Endothelial cell of umbilical vein (primary cell): ENCODE measurements at regions not wholly inside any gene's neighbourhood (a gene's known extent, or its start where the extent isn't known, plus 50 kb on each side); places are given as distances from the start of the nearest gene placed in this dataset.

Experiments used
- CTCF ChIP-seq, 2 donors: IDR thresholded peaks; 1 replicate in 1 of 2; 2 replicates in 1 of 2; pipeline ENCODE4 v1.5.1; 2011; ENCODE audit warnings: low read length in 2 of 2, mild to moderate bottlenecking in 2 of 2, moderate library complexity in 2 of 2, control low read depth in 1 of 2, inconsistent platforms in 1 of 2, low read depth in 1 of 2; ENCODE audit not compliant: insufficient read depth in 1 of 2; ENCODE audit errors: extremely low read depth in 1 of 2
- EZH2 ChIP-seq: IDR thresholded peaks from 2 replicates; pipeline ENCODE4 v1.6.1; 2012; ENCODE audit warnings: borderline replicate concordance, low read depth, mild to moderate bottlenecking, moderate library complexity, low read length, inconsistent platforms; ENCODE audit not compliant: severe bottlenecking
- GATA2 ChIP-seq: IDR thresholded peaks from 2 replicates; pipeline ENCODE4 v1.7.0; 2011; ENCODE audit warnings: low read depth, mild to moderate bottlenecking, moderate library complexity, mixed read lengths, low read length; ENCODE audit not compliant: insufficient read length, insufficient read depth
- POLR2A ChIP-seq: IDR thresholded peaks from 2 replicates; pipeline ENCODE4 v1.6.1; 2012; ENCODE audit warnings: low read depth, mild to moderate bottlenecking, control low read depth, low read length
- POLR2AphosphoS5 ChIP-seq: IDR thresholded peaks from 2 replicates; pipeline ENCODE4 v1.6.1; 2012; ENCODE audit warnings: low read depth, mild to moderate bottlenecking, control low read depth, low read length, moderate library complexity; ENCODE audit not compliant: insufficient read depth
- TF ChIP-seq, protein P1 (sequence below): IDR thresholded peaks from 2 replicates; pipeline ENCODE4 v1.6.1; 2011; ENCODE audit not compliant: insufficient read depth, insufficient read length

DNA sequence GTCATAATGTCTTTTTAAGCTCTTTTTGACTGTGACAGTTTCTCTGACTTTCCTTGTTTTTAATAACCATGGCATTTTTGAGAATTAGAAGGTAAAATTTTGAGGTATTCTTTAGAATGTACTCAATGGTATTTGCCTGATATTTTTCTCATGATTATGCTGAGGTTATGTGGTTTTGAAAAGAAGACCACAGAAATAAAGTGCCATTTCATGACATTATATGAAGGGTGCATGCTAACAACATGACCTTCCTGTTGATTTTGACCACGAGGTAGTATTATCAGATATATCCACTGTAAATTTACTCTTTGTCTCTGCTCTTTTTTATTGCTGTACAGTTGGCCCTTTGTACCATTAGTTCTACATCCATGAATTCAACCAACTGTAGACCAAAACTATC is 1418.5 kb downstream of the PLA2G4A start:
- TF ChIP-seq CTCF (IDR thresholded peaks at IDR 0.05; ENCODE audit: extremely low read depth in 1 of 2, insufficient read depth in 1 of 2, low read depth in 1 of 2, low read length in 2 of 2) = no peak
- TF ChIP-seq, protein P1, sequence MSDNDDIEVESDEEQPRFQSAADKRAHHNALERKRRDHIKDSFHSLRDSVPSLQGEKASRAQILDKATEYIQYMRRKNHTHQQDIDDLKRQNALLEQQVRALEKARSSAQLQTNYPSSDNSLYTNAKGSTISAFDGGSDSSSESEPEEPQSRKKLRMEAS = no peak
- TF ChIP-seq GATA2 = no peak
- no peak for TF ChIP-seq POLR2A
- TF ChIP-seq POLR2AphosphoS5 = no peak
- TF ChIP-seq EZH2 = no peak
